SK-N-SH (cell line): ENCODE measurements at regions not wholly inside any gene's neighbourhood (a gene's known extent, or its start where the extent isn't known, plus 50 kb on each side); places are given as distances from the start of the nearest gene placed in this dataset.
"Not testable (repeated sequence)": the region's sequence is repeated elsewhere in the genome, so short reads cannot be mapped to it uniquely, and the experiment has no call there.

Source experiments
- CTCF ChIA-PET: fragments of 300-600, 350-600 bp; formaldehyde crosslinking; extraction: SDS; loops from one replicate; lab custom pipeline; 2021; lab: Yijun Ruan, JAX
- POLR2A ChIA-PET: fragments of 350-600 bp; sonication (Branson Sonifier 250); formaldehyde crosslinking; extraction: SDS; loops from one replicate; lab custom pipeline; 2020; ENCODE audit warnings: antibody characterized with exemption, inconsistent platforms; lab: Yijun Ruan, JAX
- DNase-seq: peaks from one replicate; pipeline ENCODE4 v3.0.0; 2012
- H2AFZ ChIP-seq: fragments of 200-600 bp; sonication (generic); 2 replicates; pipeline ENCODE4 v1.8.1; 2016; ENCODE audit warnings: antibody characterized with exemption, mild to moderate bottlenecking, low read depth
- H3F3A ChIP-seq: fragments of 200-600 bp; sonication (generic); replicated peaks from 2 replicates; pipeline ENCODE3; 2016; ENCODE audit warnings: antibody characterized with exemption, mild to moderate bottlenecking; ENCODE audit not compliant: insufficient read depth
- H3K27ac ChIP-seq, 2 experiments: fragments of 200-500 bp in 1 of 2; fragments of 200-600 bp in 1 of 2; sonication (Bioruptor generic) in 1 of 2; sonication (generic), shearing (Covaris generic) in 1 of 2; 2 replicates each; pipeline versions ENCODE4 v1.5.1 to v1.6.1; 2014 to 2016; ENCODE audit warnings: low read depth in 2 of 2, inconsistent platforms in 1 of 2, low read length in 1 of 2, mild to moderate bottlenecking in 1 of 2, mixed read lengths in 1 of 2
- H3K27me3 ChIP-seq: fragments of 200-600 bp; sonication (generic), shearing (Covaris generic); 2 replicates; pipeline ENCODE4 v1.6.1; 2016; ENCODE audit warnings: mixed run types; ENCODE audit not compliant: insufficient read depth
- H3K36me3 ChIP-seq, 2 experiments: fragments of 200-500 bp in 1 of 2; fragments of 200-600 bp in 1 of 2; sonication (Bioruptor generic) in 1 of 2; sonication (generic) in 1 of 2; replicated peaks in 1 of 2; 2 replicates each; pipeline versions ENCODE3 to v1.5.1; 2014 to 2016; ENCODE audit warnings: low read length in 1 of 2, mild to moderate bottlenecking in 1 of 2; ENCODE audit not compliant: insufficient read depth in 2 of 2, control insufficient read depth in 1 of 2
- H3K4me1 ChIP-seq, 2 experiments: fragments of 200-500 bp in 1 of 2; fragments of 200-600 bp in 1 of 2; sonication (Bioruptor generic) in 1 of 2; sonication (generic), shearing (Covaris generic) in 1 of 2; 2 replicates each; pipeline versions ENCODE4 v1.5.1 to v1.6.1; 2014 to 2016; ENCODE audit warnings: low read depth in 1 of 2, low read length in 1 of 2, mixed run types in 1 of 2; ENCODE audit not compliant: insufficient read depth in 2 of 2, control insufficient read depth in 1 of 2
- H3K4me2 ChIP-seq: fragments of 200-600 bp; sonication (generic), shearing (Covaris generic); 2 replicates; pipeline ENCODE4 v1.6.1; 2017; ENCODE audit warnings: mixed run types
- H3K4me3 ChIP-seq, 2 experiments: fragments of 200-500 bp in 1 of 2; fragments of 200-600 bp in 1 of 2; sonication (Bioruptor generic) in 1 of 2; sonication (generic), shearing (Covaris generic) in 1 of 2; 2 replicates each; pipeline versions ENCODE4 v1.5.1 to v1.8.1; 2014 to 2016; ENCODE audit warnings: low read depth in 2 of 2, inconsistent platforms in 1 of 2, low read length in 1 of 2, mild to moderate bottlenecking in 1 of 2, mixed read lengths in 1 of 2, moderate library complexity in 1 of 2
- H3K79me2 ChIP-seq: fragments of 200-600 bp; sonication (generic); 2 replicates; pipeline ENCODE4 v1.8.1; 2017; ENCODE audit warnings: mild to moderate bottlenecking; ENCODE audit not compliant: insufficient read depth
- H3K9ac ChIP-seq: fragments of 200-600 bp; sonication (generic); 2 replicates; pipeline ENCODE4 v1.6.1; 2017; ENCODE audit warnings: mixed run types
- H3K9me2 ChIP-seq: fragments of 200-600 bp; sonication (generic); 2 replicates; pipeline ENCODE4 v1.6.1; 2017; ENCODE audit warnings: mixed run types
- H3K9me3 ChIP-seq: fragments of 200-600 bp; sonication (generic); 2 replicates; pipeline ENCODE4 v1.6.1; 2017; ENCODE audit warnings: mixed run types, mild to moderate bottlenecking, moderate library complexity
- H4K20me1 ChIP-seq: fragments of 200-600 bp; sonication (generic); 2 replicates; pipeline ENCODE4 v1.6.1; 2017; ENCODE audit warnings: mild to moderate bottlenecking, mixed run types; ENCODE audit not compliant: insufficient read depth
- ELF1 ChIP-seq: IDR thresholded peaks from 2 replicates; pipeline ENCODE4 v1.4.0; 2012
- EP300 ChIP-seq, 2 experiments: IDR thresholded peaks; 2 replicates each; pipeline versions ENCODE4 v1.4.0 to v1.6.1; 2012; ENCODE audit warnings: borderline replicate concordance in 1 of 2, low read depth in 1 of 2, low read length in 1 of 2
- FOXM1 ChIP-seq: IDR thresholded peaks from 2 replicates; pipeline ENCODE4 v1.4.0; 2012; ENCODE audit warnings: low read depth, mild to moderate bottlenecking
- MEF2A ChIP-seq: IDR thresholded peaks from 2 replicates; pipeline ENCODE4 v1.4.0; 2012; ENCODE audit warnings: low read depth, borderline replicate concordance
- MXI1 ChIP-seq: IDR thresholded peaks from 2 replicates; pipeline ENCODE4 v1.6.1; 2012; ENCODE audit warnings: mild to moderate bottlenecking, low read depth, low read length, improper control_type of control experiment
- NFIC ChIP-seq: IDR thresholded peaks from 2 replicates; pipeline ENCODE4 v1.4.0; 2012; ENCODE audit warnings: borderline replicate concordance
- NRF1 ChIP-seq: IDR thresholded peaks from 2 replicates; pipeline ENCODE4 v1.6.1; 2012; ENCODE audit warnings: low read depth, mild to moderate bottlenecking, low read length
- RAD21 ChIP-seq: IDR thresholded peaks from 2 replicates; pipeline ENCODE4 v1.6.1; 2012; ENCODE audit warnings: mild to moderate bottlenecking, low read length
- RFX5 ChIP-seq: IDR thresholded peaks from 2 replicates; pipeline ENCODE4 v1.6.1; 2012; ENCODE audit warnings: mild to moderate bottlenecking, improper control_type of control experiment, low read length
- WGBS: methylation state at CpG from one replicate; pipeline ENCODE4 v1.1.6; 2017; ENCODE audit warnings: low lambda C conversion rate; 5-methylcytosine and 5-hydroxymethylcytosine counted together
- TF ChIP-seq, protein P1 (sequence below): fragments of 150-350 bp; IDR thresholded peaks from 2 replicates; pipeline ENCODE4 v1.6.1; 2017; ENCODE audit warnings: antibody characterized with exemption, low read length, low read depth, borderline replicate concordance
- TF ChIP-seq, protein P2 (sequence below): IDR thresholded peaks from 2 replicates; pipeline ENCODE4 v1.4.0; 2012; ENCODE audit warnings: low read depth

DNA sequence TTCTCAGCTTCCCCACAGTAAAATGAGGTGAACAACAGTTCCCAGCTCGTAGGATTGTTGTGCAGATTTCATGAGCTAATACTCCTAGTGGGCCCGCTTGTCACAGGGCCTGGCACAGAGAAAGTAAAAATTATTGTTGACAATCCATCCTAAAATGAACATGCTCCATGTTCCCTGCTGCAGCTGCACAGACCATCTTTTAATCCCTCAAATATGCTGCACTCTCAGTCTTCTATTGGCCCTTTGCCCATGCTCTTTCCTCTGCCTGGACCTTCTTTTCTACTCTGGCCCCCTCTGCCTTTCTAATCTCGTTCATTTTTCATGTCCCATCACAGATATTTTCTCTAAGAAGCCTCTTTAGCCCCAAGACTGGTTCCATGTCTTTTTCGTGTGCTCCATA lies 117.7 kb upstream of the NR3C1 start:
- Histone ChIP-seq H3K36me3 (no peaks in the 10 kb centered on the region), H3K4me1 (no peaks in the 10 kb centered on the region)
- CTCF ChIA-PET: no interaction called here
- no peak for TF ChIP-seq NRF1
- TF ChIP-seq, all 33 proteins: peak for 0
- WGBS: 74% methylated on average over 4 of the region's 4 CpGs
- H2AFZ ChIP-seq: no peak overlapping the region
- no peak overlapping the region for H3K27ac ChIP-seq
- no peak overlapping the region for H3K4me2 ChIP-seq
- H3K4me3 ChIP-seq: no peak overlapping the region
- DNase-seq: no peak
- no peaks in the 10 kb centered on the region for H3K27me3 ChIP-seq
- no peaks in the 10 kb centered on the region for H3K9me3 ChIP-seq
- no peak overlapping the region for H3K9ac ChIP-seq
- POLR2A ChIA-PET: no interaction called here
- H3F3A ChIP-seq: no peaks in the 10 kb centered on the region
- no peaks in the 10 kb centered on the region for H4K20me1 ChIP-seq
- H3K9me2 ChIP-seq: no peaks in the 10 kb centered on the region
- no peaks in the 10 kb centered on the region for H3K79me2 ChIP-seq

DNA sequence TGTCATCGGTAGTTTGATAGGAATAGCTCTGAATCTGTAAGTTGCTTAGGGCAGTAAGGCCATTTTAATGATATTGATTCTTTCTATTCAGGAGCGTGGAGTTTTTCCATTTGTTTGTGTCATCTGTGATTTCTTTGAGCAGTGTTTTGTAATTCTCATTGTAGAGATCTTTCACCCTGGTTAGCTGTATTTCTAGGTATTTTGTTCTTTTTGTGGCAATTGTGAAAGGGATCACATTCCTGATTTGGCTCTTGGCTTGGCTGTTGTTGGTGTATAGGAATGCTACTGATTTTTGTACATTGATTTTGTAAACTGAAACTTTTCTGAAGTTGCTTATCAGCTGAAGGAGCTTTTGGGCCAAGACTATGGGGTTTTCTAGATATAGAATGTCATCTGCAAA lies 115.7 kb upstream of the NR3C1 start:
- H3K36me3 ChIP-seq, H4K20me1 ChIP-seq, POLR2A ChIA-PET, H3K27me3 ChIP-seq, H3F3A ChIP-seq, H3K79me2 ChIP-seq, H3K9me2 ChIP-seq, H3K4me3 ChIP-seq, H3K27ac ChIP-seq, H2AFZ ChIP-seq, H3K9me3 ChIP-seq, H3K9ac ChIP-seq, H3K4me2 ChIP-seq, DNase-seq, H3K4me1 ChIP-seq, CTCF ChIA-PET: not testable (repeated sequence)
- WGBS: 90% methylated on average over 2 of the region's 2 CpGs

DNA sequence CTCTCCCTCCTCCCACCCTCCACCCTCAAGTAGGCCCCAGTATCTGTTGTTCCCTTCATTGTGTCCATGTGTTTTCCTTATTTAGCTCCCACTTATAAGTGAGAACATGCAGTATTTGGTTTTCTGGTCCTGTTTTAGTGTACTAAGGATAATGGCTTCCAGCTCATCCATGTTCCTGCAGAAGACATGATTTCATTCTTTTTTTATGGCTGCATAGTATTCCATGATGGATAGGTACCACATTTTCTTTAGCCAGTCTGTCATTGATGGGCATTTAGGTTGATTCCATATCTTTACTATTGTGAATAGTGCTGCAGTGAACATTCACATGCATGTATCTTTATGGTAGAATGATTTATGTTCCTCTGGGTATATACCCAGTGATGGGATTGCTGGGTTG lies 114.3 kb upstream of the NR3C1 start:
- H2AFZ ChIP-seq, H3K27me3 ChIP-seq, H3K9me2 ChIP-seq, H3K36me3 ChIP-seq, H3K27ac ChIP-seq, H3F3A ChIP-seq, H3K79me2 ChIP-seq, H3K9ac ChIP-seq, H3K4me3 ChIP-seq, POLR2A ChIA-PET, H3K4me2 ChIP-seq, H3K4me1 ChIP-seq, DNase-seq, H3K9me3 ChIP-seq, H4K20me1 ChIP-seq: not testable (repeated sequence)
- CTCF ChIA-PET: interaction anchor here (1.4 kb wide), 1 partner anchor 19 kb away, joined by 3 read pairs; no protein-coding TSS in a partner anchor

DNA sequence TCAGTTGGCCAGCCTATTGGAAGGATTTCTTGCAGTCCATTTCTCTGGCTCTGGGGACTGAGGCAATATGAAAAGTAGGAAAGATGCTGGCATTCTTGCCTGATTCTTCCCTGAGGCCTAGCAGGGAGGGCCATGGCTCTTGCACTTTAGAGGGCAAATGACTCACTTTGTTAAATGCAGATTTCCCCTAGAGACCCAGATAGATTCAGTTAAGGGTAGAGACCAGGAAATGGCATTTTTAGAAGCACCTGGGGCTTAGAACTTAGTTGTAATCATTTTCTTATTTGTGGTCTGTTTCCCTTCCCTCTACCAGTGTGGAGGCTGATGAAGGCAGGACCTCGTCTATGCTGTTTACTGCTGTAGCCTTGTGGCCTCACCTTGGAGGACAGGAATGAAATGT lies 112.8 kb upstream of the NR3C1 start:
- H3K27ac ChIP-seq: no peak overlapping the region
- CTCF ChIA-PET: no interaction called here
- TF ChIP-seq NFIC: no peak
- no peak for TF ChIP-seq EP300 (IDR thresholded peaks at IDR 0.05; ENCODE audit: borderline replicate concordance in 1 of 2, low read depth in 1 of 2, low read length in 1 of 2)
- TF ChIP-seq FOXM1: no peak
- TF ChIP-seq, protein P1, sequence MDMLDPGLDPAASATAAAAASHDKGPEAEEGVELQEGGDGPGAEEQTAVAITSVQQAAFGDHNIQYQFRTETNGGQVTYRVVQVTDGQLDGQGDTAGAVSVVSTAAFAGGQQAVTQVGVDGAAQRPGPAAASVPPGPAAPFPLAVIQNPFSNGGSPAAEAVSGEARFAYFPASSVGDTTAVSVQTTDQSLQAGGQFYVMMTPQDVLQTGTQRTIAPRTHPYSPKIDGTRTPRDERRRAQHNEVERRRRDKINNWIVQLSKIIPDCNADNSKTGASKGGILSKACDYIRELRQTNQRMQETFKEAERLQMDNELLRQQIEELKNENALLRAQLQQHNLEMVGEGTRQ: no peak
- TF ChIP-seq ELF1: no peak
- TF ChIP-seq RAD21: no peak
- TF ChIP-seq, protein P2, sequence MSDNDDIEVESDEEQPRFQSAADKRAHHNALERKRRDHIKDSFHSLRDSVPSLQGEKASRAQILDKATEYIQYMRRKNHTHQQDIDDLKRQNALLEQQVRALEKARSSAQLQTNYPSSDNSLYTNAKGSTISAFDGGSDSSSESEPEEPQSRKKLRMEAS: no peak
- no peak for TF ChIP-seq MEF2A
- no peak for TF ChIP-seq MXI1
- TF ChIP-seq RFX5: no peak
- TF ChIP-seq, all 33 proteins: peak for 0
- Histone ChIP-seq H3K9me3 (no peaks in the 10 kb centered on the region), H4K20me1 (no peaks in the 10 kb centered on the region), H3K4me1 (no peaks in the 10 kb centered on the region), H3K36me3 (no peaks in the 10 kb centered on the region), H3K27me3 (no peaks in the 10 kb centered on the region), H3F3A (no peaks in the 10 kb centered on the region), H3K9me2 (no peaks in the 10 kb centered on the region), H3K4me2 (no peak overlapping the region), H2AFZ (no peak overlapping the region), H3K79me2 (no peaks in the 10 kb centered on the region), H3K4me3 (no peak overlapping the region), H3K9ac (no peak overlapping the region)
- DNase-seq: no peak
- WGBS: 100% methylated on average over 1 of the region's 1 CpG
- POLR2A ChIA-PET: no interaction called here
